HG03108 (cell line): ENCODE measurements at regions not wholly inside any gene's neighbourhood (a gene's known extent, or its start where the extent isn't known, plus 50 kb on each side); places are given as distances from the start of the nearest gene placed in this dataset.

ENCODE experiments used
- ATAC-seq: cut with Tn5 transposase; IDR thresholded peaks from one replicate; pipeline ENCODE4 v1.9.1; 2021; ENCODE audit warnings: moderate library complexity; ENCODE audit not compliant: unreplicated experiment

DNA sequence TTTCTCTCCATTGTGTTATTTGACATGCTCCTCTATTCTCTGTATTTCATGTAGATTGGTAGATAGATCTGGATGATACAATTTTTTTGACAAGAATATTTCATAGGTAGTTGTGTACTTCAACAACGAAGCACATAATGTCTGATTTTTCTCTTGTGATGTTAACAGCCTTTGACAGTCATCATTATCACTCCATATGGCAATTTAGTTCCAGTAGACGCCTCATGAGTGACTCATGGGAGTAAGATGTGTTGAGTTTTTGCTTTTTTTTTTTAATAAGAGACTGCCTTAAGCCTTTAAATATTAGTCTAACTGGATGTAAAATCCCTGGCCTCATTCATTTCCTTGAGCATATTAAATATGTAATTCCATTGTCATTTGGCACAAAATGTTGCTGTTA is 123.5 kb upstream of the ZNF32 start:
- ATAC-seq = no peak

DNA sequence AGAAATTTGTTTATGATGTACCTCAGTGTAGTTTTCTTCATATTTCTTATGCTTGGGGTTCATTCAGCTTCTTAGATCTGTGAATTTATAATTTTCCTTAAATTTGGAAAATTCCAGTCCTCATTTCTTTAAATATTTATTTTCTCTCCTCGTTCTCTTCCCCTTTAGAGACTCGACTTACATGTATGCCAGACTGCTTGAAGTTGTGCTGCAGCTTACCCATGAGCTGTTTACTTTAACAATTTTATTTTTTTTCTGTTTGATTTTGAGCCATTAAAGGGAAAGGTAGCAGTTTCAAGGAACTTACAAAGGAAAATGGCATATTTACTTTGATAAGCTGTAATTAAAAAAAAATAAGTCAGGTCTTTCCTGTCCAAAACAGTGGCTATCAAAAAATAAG is 123.0 kb upstream of the ZNF32 start:
- no peak for ATAC-seq

DNA sequence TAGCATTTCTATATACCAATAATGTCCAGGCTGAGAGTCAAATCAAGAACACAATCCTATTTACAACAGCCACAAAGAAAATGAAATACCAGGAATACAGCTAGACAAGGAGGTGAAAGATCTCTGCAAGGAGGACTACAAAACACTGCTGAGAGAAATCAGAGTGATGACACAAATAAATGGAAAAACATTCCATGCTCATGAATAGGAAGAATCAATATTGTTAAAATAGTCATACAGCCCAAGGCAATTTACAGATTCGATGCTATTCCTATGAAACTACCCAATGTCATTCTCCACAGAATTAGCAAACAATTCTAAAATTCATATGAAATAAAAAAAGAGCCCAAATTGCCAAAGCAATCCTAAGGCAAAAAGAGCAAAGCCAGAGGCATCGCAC is 116.8 kb upstream of the ZNF32 start:
- ATAC-seq = no peak

DNA sequence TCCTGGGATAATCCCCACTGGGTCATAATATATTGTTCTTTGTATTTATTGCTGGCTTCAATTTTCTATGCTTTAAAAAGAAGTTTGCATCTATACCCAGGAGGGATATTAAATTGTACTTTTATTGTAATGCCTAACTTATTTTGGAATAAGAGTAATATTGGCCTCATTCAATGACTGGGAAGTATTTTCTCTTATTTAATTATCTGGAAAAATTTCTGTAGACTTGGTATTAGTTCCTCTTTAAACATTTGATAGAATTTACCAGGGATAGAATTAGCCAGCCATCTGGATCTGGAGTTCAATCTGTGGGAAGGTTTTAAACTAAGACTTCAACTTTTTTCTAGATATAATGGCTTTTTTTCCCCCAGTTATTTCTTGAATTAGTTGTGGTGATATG is 115.2 kb upstream of the ZNF32 start:
- no peak for ATAC-seq

DNA sequence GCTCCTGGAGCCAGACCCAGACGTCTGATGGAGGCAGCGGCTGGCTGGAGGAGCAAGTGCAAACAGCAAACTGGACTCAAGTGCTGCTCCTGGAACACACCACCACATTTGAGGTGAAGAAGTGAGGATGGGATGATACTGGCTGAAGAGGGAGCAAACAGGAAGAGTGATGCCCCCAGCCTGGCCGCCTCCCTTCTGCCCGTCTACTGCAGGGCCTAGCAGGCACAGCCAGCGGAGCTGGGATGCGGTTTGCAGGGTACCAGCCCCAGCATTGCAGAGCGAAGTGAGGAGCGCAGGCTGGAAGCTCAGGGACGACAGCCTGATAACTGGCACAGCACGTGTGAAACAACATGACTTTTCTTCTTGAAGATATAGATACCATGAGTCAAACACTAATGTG is 111.8 kb upstream of the ZNF32 start:
- no peak for ATAC-seq

DNA sequence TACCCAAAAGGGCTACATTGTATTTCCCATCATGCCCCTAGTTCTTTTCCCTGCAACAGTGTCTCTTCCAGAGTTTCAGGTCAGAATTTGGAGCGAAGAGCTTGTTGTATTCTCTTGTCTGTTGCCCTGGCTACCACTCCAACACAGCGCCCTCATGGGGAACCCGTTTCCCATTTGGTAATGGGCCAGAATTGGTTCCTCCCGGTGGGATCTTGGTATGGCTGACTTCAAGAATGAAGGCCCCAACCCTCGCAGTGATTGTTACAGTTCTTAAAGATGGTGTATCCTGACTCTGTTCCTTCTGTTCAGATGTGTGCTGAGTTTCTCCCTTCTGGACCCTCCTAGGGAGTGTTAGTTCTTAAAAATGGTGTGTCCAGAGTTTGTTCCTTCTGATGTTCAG is 110.5 kb upstream of the ZNF32 start:
- ATAC-seq = no peak

DNA sequence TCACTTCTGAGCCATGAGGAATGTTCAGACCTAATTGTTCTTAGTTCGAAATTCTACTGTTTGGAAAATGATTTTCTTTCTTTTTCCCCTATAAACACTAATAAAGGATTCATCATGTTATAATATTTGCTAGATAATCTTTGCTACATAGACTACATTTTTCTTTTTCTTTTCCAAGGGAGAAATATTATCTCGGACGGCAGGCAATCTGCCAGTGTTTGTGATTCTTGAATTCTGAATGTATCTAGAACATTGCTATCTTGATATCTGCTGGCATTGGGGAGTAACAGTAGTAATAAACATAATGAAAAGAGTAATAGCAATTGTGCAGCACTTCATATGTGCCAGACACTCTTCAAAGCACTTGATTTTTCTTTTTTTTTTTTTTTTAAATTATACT is 107.7 kb upstream of the ZNF32 start:
- ATAC-seq = no peak

DNA sequence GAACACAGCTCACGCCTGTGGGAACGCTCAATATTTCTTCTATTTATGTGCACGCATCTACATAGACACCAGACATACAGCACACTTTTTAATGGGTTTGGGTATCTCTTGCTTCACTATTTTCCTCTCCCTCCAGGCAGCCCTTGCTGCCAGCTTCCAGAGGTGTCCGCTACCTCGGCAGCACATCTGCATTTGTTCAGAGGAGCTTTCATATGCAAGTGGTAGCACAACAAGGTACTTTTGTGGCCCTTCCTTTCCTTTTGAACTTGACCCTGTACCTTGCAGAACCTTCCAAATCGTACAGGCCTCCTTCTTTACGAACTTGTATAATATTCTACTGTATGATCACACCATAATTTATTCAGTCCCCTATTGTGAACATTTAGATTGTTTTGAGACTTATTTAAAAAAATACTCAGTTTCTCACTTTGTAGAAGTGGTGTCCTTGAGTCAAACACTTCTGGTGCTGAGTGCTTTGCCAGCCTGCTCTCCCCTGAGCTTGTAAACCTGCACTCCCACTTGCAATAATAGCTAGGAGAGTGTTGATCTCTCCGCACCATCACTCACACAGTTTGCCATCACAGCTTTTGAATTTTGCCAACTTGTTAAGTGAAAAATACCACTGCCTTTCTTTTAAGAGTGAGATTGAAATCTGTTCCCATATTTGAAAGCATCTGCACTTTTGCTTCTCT is 106.0 kb upstream of the ZNF32 start:
- ATAC-seq = no peak

DNA sequence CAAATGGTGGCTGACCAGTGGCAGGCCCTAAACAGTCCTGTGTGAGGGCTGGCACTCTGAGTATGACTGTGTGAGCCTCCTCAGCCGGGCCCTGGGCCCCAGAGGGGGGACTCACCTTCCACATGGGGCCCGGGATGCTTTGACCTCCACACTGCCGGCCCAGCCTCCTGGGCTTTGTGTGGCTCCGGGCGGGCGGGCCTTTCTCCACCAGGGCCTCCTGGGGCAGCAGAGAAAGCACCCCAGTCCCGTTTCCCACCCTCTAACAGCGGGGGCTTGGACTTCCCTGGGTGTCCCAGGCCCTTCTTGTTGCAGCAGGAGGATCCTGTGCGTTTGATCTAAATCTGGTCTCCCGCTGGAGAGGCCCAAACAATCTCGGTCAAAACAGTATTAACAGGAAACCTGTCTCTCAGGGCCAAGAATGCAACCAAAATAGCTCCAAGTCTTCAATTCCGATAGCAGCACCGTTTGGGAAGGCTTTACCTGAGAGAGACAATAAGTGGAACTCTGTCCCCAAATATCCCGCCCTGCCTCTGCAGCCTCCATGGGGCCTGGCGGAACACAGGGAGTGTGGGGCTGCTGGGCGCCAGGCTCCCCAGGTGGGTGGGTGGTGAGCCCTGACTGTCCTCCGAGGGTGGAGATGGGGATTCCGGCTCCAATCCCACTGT is 104.8 kb upstream of the ZNF32 start:
- no peak for ATAC-seq

DNA sequence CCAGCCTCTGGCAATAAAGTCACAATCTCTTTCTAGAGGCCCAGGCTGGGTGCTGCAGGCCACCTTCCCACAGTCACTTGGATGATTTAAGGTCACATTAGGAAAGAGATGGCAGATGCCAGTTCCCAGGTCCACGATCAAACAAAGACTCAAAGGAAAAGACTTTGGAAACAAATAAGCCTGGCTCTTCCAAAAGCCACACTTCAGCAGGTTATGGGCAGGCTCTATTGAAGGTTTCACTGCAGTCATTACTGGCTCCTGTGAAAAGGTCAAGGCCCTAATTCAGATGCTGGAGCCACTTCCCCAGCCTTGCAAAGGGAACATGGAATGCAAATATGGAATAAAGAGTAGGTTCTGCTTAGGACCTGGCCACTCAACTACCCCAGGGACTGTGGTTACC is 104.0 kb upstream of the ZNF32 start:
- no peak for ATAC-seq

DNA sequence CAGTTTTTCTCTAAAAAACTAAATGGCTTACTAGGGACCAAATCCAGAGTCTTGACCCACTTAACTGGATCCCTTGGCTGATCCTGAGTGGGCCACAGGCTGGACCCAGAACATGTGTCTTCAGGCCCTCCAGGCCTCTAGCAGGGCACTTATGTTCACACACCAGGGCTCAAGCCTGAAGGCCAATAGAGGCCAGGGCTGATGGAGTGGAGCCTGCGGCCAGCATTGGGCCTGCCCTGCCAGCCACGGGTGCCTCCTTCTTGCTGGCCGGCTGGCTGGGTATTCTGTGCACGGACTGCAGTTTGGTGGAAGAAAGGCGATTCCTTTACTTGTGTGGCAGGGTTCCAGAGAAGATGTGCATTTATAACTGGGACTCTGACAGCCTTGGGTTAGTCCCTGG is 103.0 kb upstream of the ZNF32 start:
- ATAC-seq = no peak

DNA sequence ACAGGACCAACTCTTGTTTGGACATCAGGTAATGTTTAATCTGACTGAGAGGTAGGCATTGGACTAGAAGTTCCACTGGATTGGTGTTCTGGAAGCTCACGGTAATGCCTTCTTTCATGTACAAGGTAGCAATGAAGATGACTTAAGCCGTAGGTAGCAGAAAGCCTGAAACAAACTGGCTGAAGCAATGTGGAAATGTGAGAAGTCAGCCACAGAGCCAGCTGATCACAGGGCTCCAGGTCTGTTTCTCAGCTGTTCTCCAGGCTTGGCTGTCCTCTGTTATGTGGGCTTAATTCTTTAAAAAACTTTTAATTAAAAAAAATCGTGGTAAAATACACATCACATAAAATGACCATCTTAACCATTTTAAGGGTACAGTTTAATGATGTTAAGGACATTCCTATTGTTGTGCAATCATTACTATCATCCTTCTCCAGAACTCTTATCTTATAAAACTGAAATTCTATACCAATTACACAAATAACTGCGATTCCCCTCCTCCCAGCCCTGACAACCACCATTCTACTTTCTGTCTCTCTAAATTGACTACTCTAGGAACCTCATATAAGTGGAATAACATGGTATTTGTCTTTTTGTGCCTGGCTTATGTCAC is 101.4 kb upstream of the ZNF32 start:
- no peak for ATAC-seq

DNA sequence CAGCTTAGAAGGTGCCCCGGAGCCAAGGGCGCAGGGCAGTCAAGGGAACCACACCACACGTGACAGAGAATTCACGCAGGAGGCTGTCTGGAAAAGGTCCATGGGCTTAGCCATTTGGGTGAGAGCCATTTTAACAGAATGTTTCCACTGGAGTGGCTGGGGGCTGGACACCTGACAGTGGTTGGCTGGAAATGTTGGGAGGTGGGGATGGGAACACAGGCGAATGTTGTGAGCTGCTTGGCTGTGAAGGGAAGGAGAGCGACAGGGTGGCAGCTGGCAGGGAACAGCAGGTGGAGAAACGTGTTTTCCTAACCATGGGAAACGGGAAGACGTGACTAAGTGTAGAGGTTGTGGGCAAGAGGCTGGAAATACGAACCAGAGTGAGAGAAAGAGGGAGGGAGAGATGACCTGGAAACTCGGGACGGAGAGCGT is 100.5 kb upstream of the ZNF32 start:
- no peak for ATAC-seq

DNA sequence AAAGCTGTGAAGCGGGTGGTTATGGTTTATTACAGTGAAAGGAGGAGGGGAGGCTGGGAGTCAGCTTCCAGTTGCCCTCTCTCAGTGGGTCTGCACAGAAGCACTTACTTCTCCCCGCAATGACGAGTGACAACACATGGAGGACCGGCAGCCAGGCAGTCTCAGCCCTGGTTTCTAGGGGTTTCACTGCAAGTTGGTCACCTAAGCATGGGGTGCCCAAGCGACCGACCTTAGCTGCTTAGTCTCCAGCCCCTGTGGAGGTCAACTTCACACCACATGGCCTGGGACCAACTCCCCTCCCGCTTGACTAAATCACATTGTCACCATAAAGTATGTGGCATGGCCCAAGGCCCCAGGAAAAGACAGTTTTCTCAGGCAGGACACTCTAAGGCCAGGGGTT is 99.9 kb upstream of the ZNF32 start:
- no peak for ATAC-seq

DNA sequence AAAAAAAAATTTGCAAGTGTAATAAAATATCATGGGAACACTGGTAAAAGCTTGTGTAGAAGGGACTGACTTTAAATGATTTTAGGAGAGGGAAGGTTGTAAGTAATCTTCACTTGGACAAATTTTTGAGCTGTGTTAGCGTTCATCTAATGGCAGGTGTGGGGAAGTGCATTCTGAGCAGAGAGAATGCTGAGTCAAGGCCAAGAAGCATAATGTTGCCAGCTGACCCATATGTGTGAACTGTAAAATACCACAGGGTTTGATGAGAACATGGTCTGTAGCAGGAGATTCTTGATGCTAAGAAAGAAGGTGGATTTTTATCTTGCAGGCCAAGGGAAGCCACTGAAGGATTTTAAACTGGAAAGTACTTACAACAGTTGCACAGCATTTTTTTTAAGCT is 98.2 kb upstream of the ZNF32 start:
- ATAC-seq = no peak

DNA sequence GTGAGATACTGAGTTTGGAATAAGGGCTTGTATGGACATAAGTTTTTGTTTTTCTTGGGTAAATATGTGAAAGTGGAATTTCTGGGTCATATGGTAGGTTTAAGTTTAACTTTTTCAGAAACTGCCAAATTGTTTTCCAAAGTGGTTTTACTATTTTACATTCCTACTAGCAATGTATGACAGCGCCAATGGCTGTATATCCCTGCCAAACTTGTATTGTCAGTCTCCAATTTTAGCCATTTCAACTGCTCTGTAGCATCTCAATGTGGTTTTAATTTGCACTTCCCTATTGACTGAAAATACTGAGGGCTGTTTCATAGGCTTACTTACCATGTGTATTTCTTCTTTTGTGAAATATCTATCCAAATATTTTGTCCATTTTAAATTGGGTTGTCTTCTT is 90.5 kb upstream of the ZNF32 start:
- ATAC-seq = no peak

DNA sequence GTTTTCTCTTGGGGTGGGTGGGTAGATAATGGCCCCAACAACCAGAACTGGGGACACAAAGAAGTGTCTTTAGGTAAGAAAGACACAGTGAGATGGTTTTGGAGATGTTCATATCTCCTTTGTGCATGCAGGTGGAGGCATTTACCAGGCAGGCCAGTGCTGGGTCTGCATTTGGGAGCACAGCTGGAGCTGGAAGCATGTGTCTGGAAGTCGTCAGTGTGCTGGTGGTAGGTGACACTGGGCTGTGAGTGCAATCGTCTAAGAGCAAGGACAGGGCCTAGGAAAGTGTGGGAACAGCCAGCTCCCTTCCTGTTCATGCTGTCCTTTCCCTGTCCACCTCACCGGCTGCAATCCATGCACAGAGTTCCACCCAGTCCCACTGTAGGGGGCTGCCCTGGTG is 88.3 kb upstream of the ZNF32 start:
- ATAC-seq = no peak

DNA sequence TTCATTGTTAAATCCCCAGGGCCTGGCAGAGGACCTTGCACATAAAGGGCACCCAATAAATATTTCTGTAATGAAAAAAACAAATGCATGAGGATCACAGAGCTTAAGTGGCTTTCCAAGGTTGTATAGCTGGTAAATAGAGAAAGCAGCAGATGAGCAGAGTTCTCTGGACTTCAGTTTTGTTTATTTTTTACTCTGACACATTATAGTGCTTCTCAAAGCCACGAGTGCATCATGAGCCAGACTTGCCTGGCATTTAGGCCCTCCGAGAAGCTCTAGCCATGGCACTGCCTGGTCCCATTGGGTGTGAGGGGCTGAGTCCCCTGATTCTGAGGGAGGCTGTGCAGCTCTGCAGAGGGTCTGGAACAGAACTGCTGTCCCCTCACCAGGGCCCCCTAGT is 87.2 kb upstream of the ZNF32 start:
- no peak for ATAC-seq

DNA sequence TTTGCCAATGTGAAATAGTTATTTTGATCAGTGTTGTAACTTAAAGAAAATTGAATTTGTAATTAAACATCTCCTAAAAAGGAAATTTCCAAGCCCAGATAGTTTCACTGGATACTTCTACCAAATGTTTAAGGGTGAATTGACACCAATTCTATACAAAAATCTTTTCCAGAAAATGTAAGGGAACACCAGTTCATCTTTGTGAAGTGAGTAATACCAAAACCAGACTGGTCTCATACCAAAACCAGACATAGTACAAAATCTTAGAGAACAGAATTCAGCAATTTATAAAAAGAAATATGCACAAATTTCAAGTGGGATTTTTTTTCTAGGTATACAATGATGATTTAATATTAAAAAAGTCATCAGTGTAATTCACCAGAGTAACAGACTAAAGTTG is 86.0 kb upstream of the ZNF32 start:
- ATAC-seq = no peak

DNA sequence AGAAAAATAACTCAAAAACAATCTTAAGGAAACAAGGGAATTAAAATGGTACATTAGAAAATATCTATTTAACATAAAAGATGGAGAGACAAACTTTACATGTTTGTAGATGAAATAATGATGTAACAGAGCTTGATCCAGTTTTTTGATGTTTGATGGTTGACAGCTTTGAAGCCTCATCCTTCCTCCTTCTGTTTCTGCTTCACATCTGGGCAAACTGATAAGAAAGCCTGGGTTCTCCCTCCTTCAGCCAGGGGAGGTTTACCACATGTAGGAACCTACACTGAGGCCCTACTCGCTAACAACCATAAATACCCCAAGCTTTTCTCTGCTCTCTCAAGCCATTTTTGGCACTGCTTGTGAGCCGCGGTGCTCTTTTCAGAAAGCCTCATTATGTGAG is 82.8 kb upstream of the ZNF32 start:
- ATAC-seq = no peak

DNA sequence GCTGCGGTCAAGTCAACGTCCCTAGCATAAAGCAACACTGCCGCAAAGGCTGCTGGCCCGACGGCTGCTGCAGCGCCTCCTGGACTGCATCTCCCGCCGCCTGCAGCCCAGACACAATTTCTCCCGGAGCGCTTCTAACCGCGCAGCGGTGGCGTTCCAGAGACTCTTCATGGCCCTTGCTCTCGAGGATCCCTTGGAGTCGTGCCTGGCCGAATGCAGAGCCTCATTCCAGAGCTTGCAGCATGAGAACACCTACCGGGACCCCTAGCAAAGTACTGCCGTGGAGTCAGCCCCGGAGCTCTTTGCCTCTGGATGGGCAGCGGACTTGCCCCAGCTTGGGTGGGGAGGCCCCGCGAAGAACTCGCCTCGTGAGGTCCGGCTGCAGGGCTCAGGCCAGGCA is 79.7 kb upstream of the ZNF32 start:
- ATAC-seq = no peak

DNA sequence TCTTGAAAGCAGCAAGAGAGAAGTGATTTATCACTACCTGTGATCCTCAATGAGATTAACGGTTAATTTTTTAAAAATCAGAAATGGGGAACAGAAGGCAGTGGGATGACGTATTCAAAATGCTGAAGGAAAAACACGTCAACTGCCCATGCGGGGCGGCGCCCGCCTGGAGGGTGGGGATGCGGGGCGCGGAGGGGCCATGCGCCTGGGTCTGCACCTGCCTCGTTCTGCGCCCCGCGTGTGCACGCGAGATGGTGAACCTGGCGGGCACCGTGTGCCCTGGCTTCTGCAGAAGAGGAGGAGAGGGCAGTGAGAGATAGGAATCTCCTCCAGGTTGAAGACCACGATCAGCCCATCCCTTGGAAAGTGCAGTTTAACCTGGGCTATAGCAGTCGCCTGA is 79.3 kb upstream of the ZNF32 start:
- no peak for ATAC-seq

DNA sequence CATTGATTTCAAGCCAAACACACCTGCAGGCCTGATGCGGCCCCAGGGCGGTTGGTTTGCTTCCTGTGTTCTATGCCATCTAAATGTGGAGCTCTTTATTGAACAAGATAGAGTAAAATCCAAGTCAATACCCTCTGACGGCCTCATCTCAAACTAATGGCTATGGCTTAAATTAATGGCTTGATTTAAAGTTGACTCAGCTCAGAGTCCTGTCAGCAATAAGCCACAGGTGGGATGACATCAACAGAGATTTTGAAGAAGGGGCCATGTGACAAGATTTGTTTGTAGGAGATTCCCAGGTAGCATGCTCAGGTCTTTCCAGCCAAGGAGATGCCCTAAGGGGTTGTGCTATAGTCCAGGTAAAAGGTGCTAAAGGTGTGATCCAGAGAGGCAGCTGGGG is 66.7 kb upstream of the ZNF32 start:
- ATAC-seq = no peak
